ENCODE measurements at regions not wholly inside any gene's neighbourhood (a gene's known extent, or its start where the extent isn't known, plus 50 kb on each side); places are given as distances from the start of the nearest gene placed in this dataset.

DNA sequence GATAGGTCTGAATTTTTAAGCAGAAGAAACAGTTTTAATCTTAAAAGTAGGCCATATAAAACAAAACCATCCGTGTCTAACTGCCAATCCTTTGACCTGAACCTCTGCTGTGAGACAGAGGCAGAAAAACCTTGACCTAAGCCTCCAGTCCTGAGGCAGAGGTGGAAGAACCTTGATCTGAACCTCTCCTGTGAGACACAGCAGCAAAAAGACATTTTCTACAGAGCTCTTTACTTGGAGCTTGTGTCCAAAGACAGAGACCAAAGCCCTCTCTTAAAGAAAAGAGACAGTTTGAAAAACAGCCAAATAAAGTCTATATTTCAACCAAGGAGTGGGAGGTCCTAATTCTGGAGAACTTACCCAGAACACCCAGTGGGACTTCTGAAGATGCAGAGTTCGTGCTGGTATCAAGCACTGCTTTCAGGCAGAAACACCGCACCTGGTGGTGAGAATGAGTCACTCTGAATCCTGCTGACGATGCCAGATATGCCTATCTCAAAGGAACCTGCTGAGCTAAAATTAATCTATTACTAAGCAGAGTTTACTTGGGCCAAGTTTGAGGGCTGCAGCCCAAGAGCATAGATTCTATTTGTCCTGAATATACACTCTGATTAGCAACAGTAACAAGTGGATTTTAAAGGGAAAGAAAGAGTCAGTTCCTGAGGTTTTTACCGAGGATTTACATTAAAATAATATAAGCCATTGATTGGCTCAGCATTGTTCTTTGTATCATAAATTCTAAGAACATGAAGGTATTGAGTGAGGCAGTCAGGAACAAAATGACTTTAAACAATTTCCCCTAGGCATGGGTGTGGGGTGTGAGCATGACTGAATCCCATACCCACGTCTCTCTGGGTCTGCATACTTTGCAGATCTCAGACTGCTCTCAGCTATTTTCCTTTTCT is 806.4 kb downstream of the TRIB2 start:
- no peaks in the 10 kb centered on the region for H3F3A ChIP-seq (replicated peaks; ENCODE audit: low read depth)
- no peaks in the 10 kb centered on the region for H3K27me3 ChIP-seq (ENCODE audit: insufficient read depth)
- H3K79me2 ChIP-seq (replicated peaks; ENCODE audit: insufficient read depth) = no peaks in the 10 kb centered on the region
- TF ChIP-seq, protein P1, sequence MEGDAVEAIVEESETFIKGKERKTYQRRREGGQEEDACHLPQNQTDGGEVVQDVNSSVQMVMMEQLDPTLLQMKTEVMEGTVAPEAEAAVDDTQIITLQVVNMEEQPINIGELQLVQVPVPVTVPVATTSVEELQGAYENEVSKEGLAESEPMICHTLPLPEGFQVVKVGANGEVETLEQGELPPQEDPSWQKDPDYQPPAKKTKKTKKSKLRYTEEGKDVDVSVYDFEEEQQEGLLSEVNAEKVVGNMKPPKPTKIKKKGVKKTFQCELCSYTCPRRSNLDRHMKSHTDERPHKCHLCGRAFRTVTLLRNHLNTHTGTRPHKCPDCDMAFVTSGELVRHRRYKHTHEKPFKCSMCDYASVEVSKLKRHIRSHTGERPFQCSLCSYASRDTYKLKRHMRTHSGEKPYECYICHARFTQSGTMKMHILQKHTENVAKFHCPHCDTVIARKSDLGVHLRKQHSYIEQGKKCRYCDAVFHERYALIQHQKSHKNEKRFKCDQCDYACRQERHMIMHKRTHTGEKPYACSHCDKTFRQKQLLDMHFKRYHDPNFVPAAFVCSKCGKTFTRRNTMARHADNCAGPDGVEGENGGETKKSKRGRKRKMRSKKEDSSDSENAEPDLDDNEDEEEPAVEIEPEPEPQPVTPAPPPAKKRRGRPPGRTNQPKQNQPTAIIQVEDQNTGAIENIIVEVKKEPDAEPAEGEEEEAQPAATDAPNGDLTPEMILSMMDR (conservative IDR thresholded peaks at IDR 0.05; ENCODE audit: low read depth in 2 of 2) = 0 out of 4 replicates have a peak, but pooled peaks of 1 of the 2 experiments have one; percentile 15
- no peak for TF ChIP-seq ZNF114 (CRISPR knock-in tag; IDR thresholded peaks at IDR 0.05)
- no peaks in the 10 kb centered on the region for H3K9me2 ChIP-seq (ENCODE audit: insufficient read depth)
- H3K27ac Mint-ChIP-seq = no peak overlapping the region
- no peak overlapping the region for H3K27ac ChIP-seq (ENCODE audit: low read depth)
- no peak overlapping the region for H3K4me2 ChIP-seq
- H3K4me3 ChIP-seq = no peak overlapping the region
- ATAC-seq = peak; percentile 50
- DNase-seq (ENCODE audit: low spot score) = peak; percentile 17
- peaks cover 18% of the 10 kb centered on the region for H3K4me1 ChIP-seq (ENCODE audit: insufficient read depth)
- peaks cover 10% of the 10 kb centered on the region for H3K4me1 Mint-ChIP-seq
- no peaks in the 10 kb centered on the region for H4K20me1 ChIP-seq (replicated peaks; ENCODE audit: insufficient read depth)
- no peak overlapping the region for H3K4me3 Mint-ChIP-seq
- H3K36me3 Mint-ChIP-seq (ENCODE audit: low read depth) = no peaks in the 10 kb centered on the region
- no peaks in the 10 kb centered on the region for H3K9me3 Mint-ChIP-seq
- H3K27me3 Mint-ChIP-seq (ENCODE audit: insufficient read depth, low read depth, poor library complexity) = no peaks in the 10 kb centered on the region
- H3K36me3 ChIP-seq (ENCODE audit: insufficient read depth) = no peaks in the 10 kb centered on the region
- H2AFZ ChIP-seq = peak overlapping the region; percentile 74; the same call in 1 of the 2 replicates

DNA sequence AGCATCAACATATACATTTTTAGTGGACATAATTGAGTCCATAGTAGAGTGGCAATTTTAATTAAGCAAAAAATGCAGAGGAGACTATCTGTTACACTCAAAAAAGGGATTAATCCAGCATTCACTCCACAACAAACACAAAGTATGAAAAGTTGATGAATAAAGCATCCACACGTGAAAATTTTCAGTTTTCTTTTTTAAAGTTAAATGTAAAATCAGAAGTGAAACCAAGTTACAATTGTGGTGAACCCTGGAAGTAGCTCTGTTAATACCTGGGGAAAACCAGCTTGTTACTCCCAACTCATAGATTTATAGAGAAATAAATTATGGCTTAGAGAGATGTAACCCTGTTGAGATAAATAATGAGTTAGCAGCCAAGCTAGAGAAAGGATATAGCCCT is 807.8 kb downstream of the TRIB2 start:
- no peak for DNase-seq (ENCODE audit: low spot score)
- Mint-ChIP-seq H3K27ac (no peak overlapping the region), H3K36me3 (ENCODE audit: low read depth) (no peaks in the 10 kb centered on the region), H3K4me3 (no peak overlapping the region), H3K4me1 (no peaks in the 10 kb centered on the region; the same call in 1 of the 3 replicates), H3K27me3 (ENCODE audit: insufficient read depth, low read depth, poor library complexity) (no peaks in the 10 kb centered on the region), H3K9me3 (no peaks in the 10 kb centered on the region)
- Histone ChIP-seq H3K36me3 (ENCODE audit: insufficient read depth) (no peaks in the 10 kb centered on the region), H3K4me1 (ENCODE audit: insufficient read depth) (peaks cover 5% of the 10 kb centered on the region), H2AFZ (no peak overlapping the region), H3K27ac (ENCODE audit: low read depth) (no peak overlapping the region), H3K27me3 (ENCODE audit: insufficient read depth) (no peaks in the 10 kb centered on the region), H3K4me2 (no peak overlapping the region), H3K4me3 (no peak overlapping the region), H4K20me1 (replicated peaks; ENCODE audit: insufficient read depth) (no peaks in the 10 kb centered on the region), H3F3A (replicated peaks; ENCODE audit: low read depth) (no peaks in the 10 kb centered on the region), H3K9me2 (ENCODE audit: insufficient read depth) (no peaks in the 10 kb centered on the region), H3K79me2 (replicated peaks; ENCODE audit: insufficient read depth) (no peaks in the 10 kb centered on the region)
- ATAC-seq = no peak
- TF ChIP-seq NANOG (IDR thresholded peaks at IDR 0.05; ENCODE audit: borderline replicate concordance) (no peak), ZNF331 (CRISPR knock-in tag; IDR thresholded peaks at IDR 0.05; ENCODE audit: low read depth) (no peak), EZH2 (IDR thresholded peaks at IDR 0.05; ENCODE audit: low read depth, unreplicated experiment) (no peak), CREB1 (CRISPR knock-in tag; IDR thresholded peaks at IDR 0.05; ENCODE audit: low read depth) (no peak), ETS1 (IDR thresholded peaks at IDR 0.05) (no peak), STAT1 (IDR thresholded peaks at IDR 0.05; ENCODE audit: unreplicated experiment) (no peak), EZH2phosphoT487 (IDR thresholded peaks at IDR 0.05; ENCODE audit: unreplicated experiment) (no peak), JUNB (IDR thresholded peaks at IDR 0.05; ENCODE audit: unreplicated experiment) (no peak), POLR2AphosphoS5 (IDR thresholded peaks at IDR 0.05; ENCODE audit: low read depth) (no peak), ZNF114 (CRISPR knock-in tag; IDR thresholded peaks at IDR 0.05) (no peak)
- TF ChIP-seq, protein P1 (conservative IDR thresholded peaks at IDR 0.05; ENCODE audit: low read depth in 2 of 2) = no peak
- TF ChIP-seq, protein P2, sequence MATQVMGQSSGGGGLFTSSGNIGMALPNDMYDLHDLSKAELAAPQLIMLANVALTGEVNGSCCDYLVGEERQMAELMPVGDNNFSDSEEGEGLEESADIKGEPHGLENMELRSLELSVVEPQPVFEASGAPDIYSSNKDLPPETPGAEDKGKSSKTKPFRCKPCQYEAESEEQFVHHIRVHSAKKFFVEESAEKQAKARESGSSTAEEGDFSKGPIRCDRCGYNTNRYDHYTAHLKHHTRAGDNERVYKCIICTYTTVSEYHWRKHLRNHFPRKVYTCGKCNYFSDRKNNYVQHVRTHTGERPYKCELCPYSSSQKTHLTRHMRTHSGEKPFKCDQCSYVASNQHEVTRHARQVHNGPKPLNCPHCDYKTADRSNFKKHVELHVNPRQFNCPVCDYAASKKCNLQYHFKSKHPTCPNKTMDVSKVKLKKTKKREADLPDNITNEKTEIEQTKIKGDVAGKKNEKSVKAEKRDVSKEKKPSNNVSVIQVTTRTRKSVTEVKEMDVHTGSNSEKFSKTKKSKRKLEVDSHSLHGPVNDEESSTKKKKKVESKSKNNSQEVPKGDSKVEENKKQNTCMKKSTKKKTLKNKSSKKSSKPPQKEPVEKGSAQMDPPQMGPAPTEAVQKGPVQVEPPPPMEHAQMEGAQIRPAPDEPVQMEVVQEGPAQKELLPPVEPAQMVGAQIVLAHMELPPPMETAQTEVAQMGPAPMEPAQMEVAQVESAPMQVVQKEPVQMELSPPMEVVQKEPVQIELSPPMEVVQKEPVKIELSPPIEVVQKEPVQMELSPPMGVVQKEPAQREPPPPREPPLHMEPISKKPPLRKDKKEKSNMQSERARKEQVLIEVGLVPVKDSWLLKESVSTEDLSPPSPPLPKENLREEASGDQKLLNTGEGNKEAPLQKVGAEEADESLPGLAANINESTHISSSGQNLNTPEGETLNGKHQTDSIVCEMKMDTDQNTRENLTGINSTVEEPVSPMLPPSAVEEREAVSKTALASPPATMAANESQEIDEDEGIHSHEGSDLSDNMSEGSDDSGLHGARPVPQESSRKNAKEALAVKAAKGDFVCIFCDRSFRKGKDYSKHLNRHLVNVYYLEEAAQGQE (IDR thresholded peaks at IDR 0.05; ENCODE audit: unreplicated experiment) = no peak
